Stimulated activated naive CD8-positive, alpha-beta T cell treated with anti-CD3 and anti-CD28 coated beads, Interleukin-15, amount 100 ng/mL, for 72 hours (primary cell): ENCODE measurements at regions not wholly inside any gene's neighbourhood (a gene's known extent, or its start where the extent isn't known, plus 50 kb on each side); places are given as distances from the start of the nearest gene placed in this dataset.
"Not testable (repeated sequence)": the region's sequence is repeated elsewhere in the genome, so short reads cannot be mapped to it uniquely, and the experiment has no call there.

Source experiments
- ATAC-seq: fragments of 150-1000 bp; cut with Tn5 transposase; 2 replicates; pipeline ENCODE4 v1.10.0; 2021; ENCODE audit warnings: mild to moderate bottlenecking, moderate library complexity
- DNase-seq, 2 donors: peaks; one replicate each; pipeline ENCODE4 v3.0.0; 2021 to 2022
- H3K27ac Mint-ChIP-seq, 2 donors: one replicate each; pipeline ENCODE4 v1.8.0; 2022; ENCODE audit warnings: mild to moderate bottlenecking in 2 of 2, mixed read lengths in 2 of 2, moderate library complexity in 2 of 2
- H3K27me3 Mint-ChIP-seq: one replicate; pipeline ENCODE4 v1.8.0; 2022; ENCODE audit warnings: mixed read lengths
- H3K4me1 Mint-ChIP-seq: one replicate; pipeline ENCODE4 v1.8.0; 2022; ENCODE audit warnings: mild to moderate bottlenecking, mixed read lengths
- H3K4me3 Mint-ChIP-seq, 2 donors: one replicate each; pipeline ENCODE4 v1.8.0; 2022; ENCODE audit warnings: mild to moderate bottlenecking in 2 of 2, mixed read lengths in 2 of 2, moderate library complexity in 1 of 2
- H3K9me3 Mint-ChIP-seq, 2 donors: one replicate each; pipeline ENCODE4 v1.8.0; 2022; ENCODE audit warnings: mixed read lengths in 2 of 2

GRCh38 chr3:69688400-69688799 lies 50.9 kb upstream of the MITF start:
- Mint-ChIP-seq H3K27me3 (no peaks in the 10 kb centered on the region), H3K4me3 (no peak overlapping the region), H3K9me3 (no peaks in the 10 kb centered on the region), H3K27ac (no peak overlapping the region), H3K4me1 (no peaks in the 10 kb centered on the region)
- DNase-seq, result no peak
- ATAC-seq, result no peak

GRCh38 chr3:69687641-69688040 lies 51.6 kb upstream of the MITF start:
- DNase-seq (no peak), ATAC-seq (no peak)
- Mint-ChIP-seq H3K9me3 (no peaks in the 10 kb centered on the region), H3K4me1 (no peaks in the 10 kb centered on the region), H3K27me3 (no peaks in the 10 kb centered on the region), H3K4me3 (no peak overlapping the region), H3K27ac (no peak overlapping the region)

- no peak overlapping the region for H3K27ac Mint-ChIP-seq
- no peak overlapping the region for H3K4me3 Mint-ChIP-seq
- DNase-seq, result no peak
- H3K27me3 Mint-ChIP-seq, result no peaks in the 10 kb centered on the region
- no peak for ATAC-seq
- H3K9me3 Mint-ChIP-seq, result no peaks in the 10 kb centered on the region
- H3K4me1 Mint-ChIP-seq, result no peaks in the 10 kb centered on the region
Measured at GRCh38 chr3:69686056-69686455, 53.2 kb upstream of the MITF start.

- Mint-ChIP-seq H3K4me3 (no peak overlapping the region), H3K9me3 (no peaks in the 10 kb centered on the region), H3K27me3 (no peaks in the 10 kb centered on the region), H3K27ac (no peak overlapping the region), H3K4me1 (no peaks in the 10 kb centered on the region)
- DNase-seq, result no peak
- no peak for ATAC-seq
Measured at GRCh38 chr3:69684309-69684961, 54.8 kb upstream of the MITF start.

- Mint-ChIP-seq H3K4me3 (no peak overlapping the region), H3K9me3 (no peaks in the 10 kb centered on the region), H3K27ac (peak overlapping the region in 1 of 2 donors; percentile 34), H3K27me3 (peaks cover 7% of the 10 kb centered on the region), H3K4me1 (no peaks in the 10 kb centered on the region)
- DNase-seq (no peak), ATAC-seq (no peak)
Measured at GRCh38 chr3:69683082-69683806, 56.0 kb upstream of the MITF start.

- not testable (repeated sequence) for H3K27ac Mint-ChIP-seq, H3K27me3 Mint-ChIP-seq, H3K4me1 Mint-ChIP-seq, H3K9me3 Mint-ChIP-seq, DNase-seq, H3K4me3 Mint-ChIP-seq, ATAC-seq
Measured at GRCh38 chr3:69677456-69677855, 61.8 kb upstream of the MITF start.

GRCh38 chr3:69675786-69676530 lies 63.3 kb upstream of the MITF start:
- DNase-seq (no peak), ATAC-seq (no peak)
- Mint-ChIP-seq H3K27me3 (peaks cover 8% of the 10 kb centered on the region), H3K27ac (no peak overlapping the region), H3K4me3 (no peak overlapping the region), H3K9me3 (no peaks in the 10 kb centered on the region), H3K4me1 (no peaks in the 10 kb centered on the region)

GRCh38 chr3:69674752-69675151 lies 64.5 kb upstream of the MITF start:
- Mint-ChIP-seq H3K4me1 (no peaks in the 10 kb centered on the region), H3K27ac (no peak overlapping the region), H3K4me3 (no peak overlapping the region), H3K9me3 (no peaks in the 10 kb centered on the region), H3K27me3 (peaks cover 8% of the 10 kb centered on the region)
- DNase-seq (no peak), ATAC-seq (no peak)

- Mint-ChIP-seq H3K4me1 (no peaks in the 10 kb centered on the region), H3K27ac (no peak overlapping the region), H3K27me3 (no peaks in the 10 kb centered on the region), H3K4me3 (no peak overlapping the region), H3K9me3 (no peaks in the 10 kb centered on the region)
- no peak for ATAC-seq
- no peak for DNase-seq
Measured at GRCh38 chr3:69671082-69671952, 67.9 kb upstream of the MITF start.

GRCh38 chr3:69669070-69669469 lies 70.2 kb upstream of the MITF start:
- Mint-ChIP-seq H3K27ac (no peak overlapping the region), H3K27me3 (no peaks in the 10 kb centered on the region), H3K9me3 (no peaks in the 10 kb centered on the region), H3K4me3 (no peak overlapping the region), H3K4me1 (no peaks in the 10 kb centered on the region)
- ATAC-seq (no peak), DNase-seq (no peak)

- H3K27me3 Mint-ChIP-seq, result no peaks in the 10 kb centered on the region
- no peaks in the 10 kb centered on the region for H3K4me1 Mint-ChIP-seq
- ATAC-seq (no peak), DNase-seq (no peak)
- peak overlapping the region in 1 of 2 donors; percentile 59 for H3K27ac Mint-ChIP-seq
- H3K9me3 Mint-ChIP-seq, result no peaks in the 10 kb centered on the region
- no peak overlapping the region for H3K4me3 Mint-ChIP-seq
Measured at GRCh38 chr3:69665026-69665737, 74.1 kb upstream of the MITF start.

- Mint-ChIP-seq H3K9me3 (no peaks in the 10 kb centered on the region), H3K4me3 (no peak overlapping the region), H3K27me3 (no peaks in the 10 kb centered on the region), H3K27ac (no peak overlapping the region), H3K4me1 (no peaks in the 10 kb centered on the region)
- peak; percentile 26 for ATAC-seq
- DNase-seq, result no peak
Measured at GRCh38 chr3:69660631-69661030, 78.6 kb upstream of the MITF start.

- Mint-ChIP-seq H3K4me1 (no peaks in the 10 kb centered on the region), H3K9me3 (no peaks in the 10 kb centered on the region), H3K27ac (no peak overlapping the region), H3K4me3 (no peak overlapping the region), H3K27me3 (no peaks in the 10 kb centered on the region)
- ATAC-seq, result no peak
- no peak for DNase-seq
Measured at GRCh38 chr3:69659180-69659910, 79.9 kb upstream of the MITF start.

GRCh38 chr3:69658514-69659140 lies 80.6 kb upstream of the MITF start:
- H3K4me3 Mint-ChIP-seq, result no peak overlapping the region
- no peak overlapping the region for H3K27ac Mint-ChIP-seq
- no peaks in the 10 kb centered on the region for H3K9me3 Mint-ChIP-seq
- no peaks in the 10 kb centered on the region for H3K4me1 Mint-ChIP-seq
- H3K27me3 Mint-ChIP-seq, result no peaks in the 10 kb centered on the region
- ATAC-seq, result no peak
- no peak for DNase-seq
